NCI-H1048 (cell line): ENCODE measurements at regions not wholly inside any gene's neighbourhood (a gene's known extent, or its start where the extent isn't known, plus 50 kb on each side); places are given as distances from the start of the nearest gene placed in this dataset.

Source experiments
- DNase-seq: peaks from one replicate; lab custom pipeline; 2025; lab: John Stamatoyannopoulos, UW

GRCh38 chrX:20521222-20521621 is 254.5 kb upstream of the RPS6KA3 start:
- DNase-seq = no peak

- DNase-seq = no peak
These were observed 253.1 kb upstream of the RPS6KA3 start for GRCh38 chrX:20519826-20520225.

GRCh38 chrX:20519146-20519545 is 252.4 kb upstream of the RPS6KA3 start:
- no peak for DNase-seq

GRCh38 chrX:20517565-20517964 is 250.9 kb upstream of the RPS6KA3 start:
- DNase-seq = no peak

GRCh38 chrX:20515841-20516461 is 249.2 kb upstream of the RPS6KA3 start:
- no peak for DNase-seq

- DNase-seq = no peak
These were observed 247.6 kb upstream of the RPS6KA3 start for GRCh38 chrX:20514358-20514757.

GRCh38 chrX:20513185-20513584 is 246.5 kb upstream of the RPS6KA3 start:
- DNase-seq = no peak

- DNase-seq = no peak
These were observed 245.1 kb upstream of the RPS6KA3 start for GRCh38 chrX:20511792-20512191.

- no peak for DNase-seq
These were observed 241.4 kb upstream of the RPS6KA3 start for GRCh38 chrX:20507901-20508620.

GRCh38 chrX:20506739-20507138 is 240.0 kb upstream of the RPS6KA3 start:
- DNase-seq = no peak

GRCh38 chrX:20500949-20501348 is 234.2 kb upstream of the RPS6KA3 start:
- DNase-seq = no peak

GRCh38 chrX:20500171-20500865 is 233.6 kb upstream of the RPS6KA3 start:
- no peak for DNase-seq

GRCh38 chrX:20499763-20500162 is 233.1 kb upstream of the RPS6KA3 start:
- no peak for DNase-seq

- no peak for DNase-seq
These were observed 232.3 kb upstream of the RPS6KA3 start for GRCh38 chrX:20498851-20499635.

GRCh38 chrX:20495575-20495974 is 228.9 kb upstream of the RPS6KA3 start:
- DNase-seq = no peak

GRCh38 chrX:20488473-20488872 is 221.8 kb upstream of the RPS6KA3 start:
- no peak for DNase-seq

GRCh38 chrX:20487227-20487626 is 220.5 kb upstream of the RPS6KA3 start:
- DNase-seq = no peak

GRCh38 chrX:20481632-20482031 is 214.9 kb upstream of the RPS6KA3 start:
- DNase-seq = no peak

- DNase-seq = no peak
These were observed 213.2 kb upstream of the RPS6KA3 start for GRCh38 chrX:20479896-20480295.

- DNase-seq = no peak
These were observed 212.3 kb upstream of the RPS6KA3 start for GRCh38 chrX:20479048-20479447.

GRCh38 chrX:20477836-20478524 is 211.3 kb upstream of the RPS6KA3 start:
- no peak for DNase-seq

- DNase-seq = no peak
These were observed 210.5 kb upstream of the RPS6KA3 start for GRCh38 chrX:20477219-20477618.
